Heart left ventricle (tissue), 16 donors: ENCODE measurements at regions not wholly inside any gene's neighbourhood (a gene's known extent, or its start where the extent isn't known, plus 50 kb on each side); places are given as distances from the start of the nearest gene placed in this dataset.

ENCODE experiments used
- ATAC-seq, 4 donors: fragments of 200-7000 bp; cut with Tn5 transposase; one replicate each; pipeline ENCODE4 v1.9.1; 2020 to 2022; ENCODE audit warnings: moderate library complexity in 4 of 4, mild to moderate bottlenecking in 3 of 4, moderate number of reproducible peaks in 1 of 4
- DNase-seq, 5 donors: peaks; one replicate each; pipeline ENCODE4 v3.0.0-alpha.2; 2020
- H3K27ac ChIP-seq, 12 donors: fragments of 200-600 bp; sonication (generic) in 4 of 12; one replicate each; pipeline versions ENCODE4 v1.5.0 to v1.8.0; 2016 to 2022; ENCODE audit warnings: mild to moderate bottlenecking in 2 of 12
- H3K27me3 ChIP-seq, 9 donors: fragments of 200-600 bp; sonication (generic) in 2 of 9; one replicate each; pipeline versions ENCODE4 v1.5.1 to v1.8.0; 2016 to 2022; ENCODE audit warnings: mild to moderate bottlenecking in 3 of 9
- H3K36me3 ChIP-seq, 9 donors: fragments of 200-600 bp; sonication (generic) in 2 of 9; one replicate each; pipeline versions ENCODE4 v1.5.0 to v1.8.0; 2018 to 2022; ENCODE audit warnings: mild to moderate bottlenecking in 2 of 9
- H3K4me1 ChIP-seq, 12 donors: fragments of 200-600 bp; sonication (generic) in 4 of 12; one replicate each; pipeline versions ENCODE4 v1.5.0 to v1.8.0; 2016 to 2022; ENCODE audit warnings: mild to moderate bottlenecking in 3 of 12
- H3K4me3 ChIP-seq, 12 donors: fragments of 200-600 bp; sonication (generic) in 4 of 12; one replicate each; pipeline versions ENCODE4 v1.5.0 to v1.8.0; 2017 to 2022; ENCODE audit warnings: mild to moderate bottlenecking in 9 of 12, moderate library complexity in 4 of 12
- H3K9me3 ChIP-seq, 12 donors: fragments of 200-600 bp; sonication (generic) in 4 of 12; one replicate each; pipeline versions ENCODE4 v1.5.0 to v1.8.0; 2016 to 2022; ENCODE audit warnings: mild to moderate bottlenecking in 1 of 12
- POLR2A ChIP-seq, 2 donors: fragments of 450-650 bp; IDR thresholded peaks; one replicate each; pipeline ENCODE4 v1.6.1; 2017; ENCODE audit warnings: antibody characterized with exemption in 2 of 2, mild to moderate bottlenecking in 2 of 2, moderate library complexity in 2 of 2
- WGBS, 4 donors: extraction: QIAGEN DNeasy Blood & Tissue Kit in 2 of 4; methylation state at CpG; one replicate each; pipeline versions ENCODE4 v1.1.5 to v1.1.7; 2013 to 2018; 5-methylcytosine and 5-hydroxymethylcytosine counted together
- intact Hi-C, 10 donors: fragments of 100-400 bp; cut with DNase I; formaldehyde crosslinking; loops; one replicate each; pipeline versions ENCODE4 v1.11.1 to v1.14.2; 2022
- TF ChIP-seq, protein P1 (sequence below), 12 donors: fragments of 200-600 bp; sonication (generic) in 4 of 12; IDR thresholded peaks; one replicate each; pipeline versions ENCODE4 v1.5.0 to v1.8.0; 2018 to 2022; ENCODE audit warnings: antibody characterized with exemption in 12 of 12, mild to moderate bottlenecking in 5 of 12
- donor health status: ischemic (EF 13 %, LVEDD 7.1; RV severe dilation, severe dysfunction).
- donor health status: healthy with polysubstance abuse.
- donor health status: DM: no; HTN: yes; CAD: no.
- donor health status: DM: no; HTN: no; CAD: no.
- donor health status: ischemic (EF 25% LVEDD 6.9; RV normal size, moderate dysfunction).
- donor health status: ischemic (EF 25% LVEDD 5.7; RV mildly dilated, moderate dysfunction).
- donor health status: healthy.
- donor health status: DM: yes; HTN: yes; CAD: no.
- donor health status: ischemic (EF 35%, LVEDD 5.7; RV mildly dilated, moderate dysfunction).
- donor health status: nonischemic (EF 11% LVEDD 7.7; RV severe dilation, severe dysfunction).
- donor health status: DM: yes; HTN: yes; CAD: no.
- donor health status: PGD.
- donor health status: ischemic (EF 29% LVEDD 5.4; RV normal size, mild dysfunction).
- donor health status: nonischemic (EF 23%, LVEDD 6.1; RV moderate dilation, normal function).

DNA sequence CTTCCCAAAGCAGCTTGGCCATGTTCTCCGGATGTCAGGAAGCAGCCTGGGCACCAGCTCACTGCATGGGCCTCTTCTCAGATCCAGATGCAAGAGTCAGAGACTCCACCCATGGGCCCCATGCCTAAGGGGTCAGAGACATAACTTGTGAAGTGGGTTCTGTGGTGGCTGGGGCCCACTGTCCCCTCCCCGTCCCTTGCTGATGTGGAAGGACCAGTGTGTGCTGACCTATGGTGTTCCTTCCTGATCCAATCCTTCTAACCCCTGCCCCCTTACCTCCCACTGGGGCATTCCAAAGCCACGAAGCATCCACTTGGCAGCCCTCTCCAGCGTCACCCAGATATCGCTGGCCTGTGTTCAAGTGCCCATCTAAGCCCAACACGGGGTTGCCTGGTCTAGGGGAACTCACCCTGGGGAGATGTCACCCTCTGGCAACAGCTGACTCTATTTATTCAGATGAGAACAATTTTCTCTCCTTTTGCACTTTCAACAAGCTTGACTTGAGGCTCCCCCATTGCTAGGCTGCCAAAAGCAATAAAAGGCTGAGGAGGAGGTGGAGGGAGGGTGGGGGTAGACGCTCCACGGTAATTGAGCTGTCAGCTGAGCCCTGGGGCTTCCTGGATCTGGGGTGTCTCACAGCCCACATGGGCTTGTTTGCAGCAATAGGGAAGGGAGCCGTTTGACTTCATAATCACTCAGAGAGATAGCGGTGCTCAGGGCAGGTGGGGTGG lies 158.5 kb downstream of the ADAMTS15 start:
- H3K4me1 ChIP-seq, result peaks cover 0 to 58% (median 27%) of the 10 kb centered on the region in 12 donors
- peak in 1 of 5 donors; percentile 70 for DNase-seq
- WGBS, 4 donors, result 49 to 54% (median 52%) methylated on average over 10 of the region's 10 CpGs
- H3K27me3 ChIP-seq, result no peaks in the 10 kb centered on the region
- intact Hi-C loops, result loop anchor here in 1 of 10 donors (10.0 kb wide), 1 partner anchor 152 kb away; no protein-coding TSS in a partner anchor
- ATAC-seq, result peak in 3 of 4 donors; percentile 6 to 35 (median 7)
- no peaks in the 10 kb centered on the region for H3K36me3 ChIP-seq
- H3K27ac ChIP-seq, result peak overlapping the region in 8 of 12 donors; percentile 7 to 76 (median 42)
- TF ChIP-seq, protein P1, sequence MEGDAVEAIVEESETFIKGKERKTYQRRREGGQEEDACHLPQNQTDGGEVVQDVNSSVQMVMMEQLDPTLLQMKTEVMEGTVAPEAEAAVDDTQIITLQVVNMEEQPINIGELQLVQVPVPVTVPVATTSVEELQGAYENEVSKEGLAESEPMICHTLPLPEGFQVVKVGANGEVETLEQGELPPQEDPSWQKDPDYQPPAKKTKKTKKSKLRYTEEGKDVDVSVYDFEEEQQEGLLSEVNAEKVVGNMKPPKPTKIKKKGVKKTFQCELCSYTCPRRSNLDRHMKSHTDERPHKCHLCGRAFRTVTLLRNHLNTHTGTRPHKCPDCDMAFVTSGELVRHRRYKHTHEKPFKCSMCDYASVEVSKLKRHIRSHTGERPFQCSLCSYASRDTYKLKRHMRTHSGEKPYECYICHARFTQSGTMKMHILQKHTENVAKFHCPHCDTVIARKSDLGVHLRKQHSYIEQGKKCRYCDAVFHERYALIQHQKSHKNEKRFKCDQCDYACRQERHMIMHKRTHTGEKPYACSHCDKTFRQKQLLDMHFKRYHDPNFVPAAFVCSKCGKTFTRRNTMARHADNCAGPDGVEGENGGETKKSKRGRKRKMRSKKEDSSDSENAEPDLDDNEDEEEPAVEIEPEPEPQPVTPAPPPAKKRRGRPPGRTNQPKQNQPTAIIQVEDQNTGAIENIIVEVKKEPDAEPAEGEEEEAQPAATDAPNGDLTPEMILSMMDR (IDR thresholded peaks at IDR 0.05), result no peak
- TF ChIP-seq POLR2A (IDR thresholded peaks at IDR 0.05), result no peak
- no peak overlapping the region for H3K4me3 ChIP-seq
- H3K9me3 ChIP-seq, result no peaks in the 10 kb centered on the region

DNA sequence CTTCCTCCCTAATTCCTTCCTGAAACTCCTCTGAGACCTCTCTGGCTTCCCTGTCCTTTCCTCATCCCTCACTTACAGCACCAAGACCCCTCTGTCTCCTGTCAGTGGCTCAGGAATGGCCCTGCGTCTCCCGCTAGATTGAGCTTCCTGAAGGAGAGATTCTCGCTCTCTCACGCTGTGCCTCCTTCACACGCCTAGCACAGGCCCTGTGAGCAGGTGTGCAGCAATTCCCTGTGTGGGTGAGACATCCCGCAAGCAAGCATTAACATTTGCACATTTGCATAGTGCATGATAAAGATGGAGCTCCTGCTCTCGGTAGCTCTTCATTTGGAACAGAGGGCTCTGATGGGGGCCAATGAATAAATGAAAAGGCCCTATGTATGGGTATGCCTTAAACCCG lies 159.8 kb downstream of the ADAMTS15 start:
- H3K27ac ChIP-seq, result peak overlapping the region in 7 of 12 donors; percentile 72 to 89 (median 81)

DNA sequence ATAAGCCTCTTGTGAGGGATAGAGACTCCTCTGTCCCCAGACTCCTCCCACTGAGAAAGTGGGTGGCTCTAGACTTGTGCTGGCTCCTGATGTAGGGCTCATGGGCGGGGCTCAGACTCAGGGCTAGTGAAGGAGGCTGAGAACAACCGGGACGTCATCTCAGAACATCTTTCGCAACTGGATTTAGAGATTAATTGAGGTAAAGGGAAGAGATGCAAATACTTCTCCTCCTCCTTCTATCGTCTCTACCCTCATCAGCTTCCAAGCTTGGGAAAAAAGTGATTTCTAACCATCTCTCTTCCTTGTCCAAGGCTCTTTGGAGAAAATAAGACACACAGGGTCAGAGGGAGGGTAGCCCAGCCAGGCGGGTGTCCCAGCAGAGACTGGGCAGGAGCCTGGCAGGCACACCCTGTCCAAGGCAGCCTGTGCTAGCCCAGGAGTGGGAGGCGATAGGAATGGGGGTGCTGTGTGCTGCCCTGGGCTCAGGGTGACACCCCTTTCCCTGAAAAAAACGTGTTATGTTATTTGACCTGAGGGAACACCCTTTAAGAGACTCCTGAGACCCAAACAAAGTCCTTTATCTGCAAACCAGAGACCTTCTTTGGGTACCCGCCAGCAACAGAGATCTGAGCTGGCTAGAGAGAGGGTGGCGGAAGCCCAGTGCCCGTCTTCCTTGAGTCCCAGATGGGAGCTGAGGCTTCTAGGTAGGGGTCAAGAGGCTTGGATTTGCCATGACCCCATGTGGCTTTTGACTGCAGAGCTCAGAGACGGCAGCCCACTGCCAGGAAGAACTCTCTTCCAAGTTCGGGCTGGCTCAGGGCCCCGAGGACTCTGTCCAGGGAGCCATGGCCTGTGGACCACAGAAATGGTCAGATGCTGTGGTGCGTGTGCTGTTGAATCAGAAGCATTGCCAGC lies 160.9 kb downstream of the ADAMTS15 start:
- peak overlapping the region; percentile 71 to 90 (median 82) for H3K27ac ChIP-seq
- no peaks in the 10 kb centered on the region for H3K9me3 ChIP-seq
- DNase-seq (peak; percentile 74 to 91 (median 80)), ATAC-seq (peak; percentile 75 to 88 (median 85))
- no peaks in the 10 kb centered on the region for H3K36me3 ChIP-seq
- intact Hi-C loops, result loop anchor here in 2 of 10 donors (5.0 to 10.0 kb wide), 2 partner anchors 38 to 155 kb away; no protein-coding TSS in a partner anchor
- no peaks in the 10 kb centered on the region for H3K27me3 ChIP-seq
- H3K4me3 ChIP-seq, result no peak overlapping the region
- 51 to 60% (median 55%) methylated on average over 14 to 15 of the region's 15 CpGs for whole genome bisulfite sequencing, 4 donors
- H3K4me1 ChIP-seq, result peaks cover 0 to 69% (median 36%) of the 10 kb centered on the region in 12 donors
- TF ChIP-seq, protein P1 (IDR thresholded peaks at IDR 0.05), result no peak
- no peak for TF ChIP-seq POLR2A (IDR thresholded peaks at IDR 0.05)

More for the DNA sequence above, 159.8 kb downstream of the ADAMTS15 start:
- TF ChIP-seq, protein P1 (IDR thresholded peaks at IDR 0.05), result no peak
- no peak for TF ChIP-seq POLR2A (IDR thresholded peaks at IDR 0.05)
- 90 to 96% (median 94%) methylated on average over 8 of the region's 8 CpGs for WGBS, 4 donors
- no peak overlapping the region for H3K4me3 ChIP-seq
- peaks cover 0 to 69% (median 34%) of the 10 kb centered on the region in 12 donors for H3K4me1 ChIP-seq
- ATAC-seq (no peak), DNase-seq (no peak)
- H3K36me3 ChIP-seq, result no peaks in the 10 kb centered on the region
- no peaks in the 10 kb centered on the region for H3K9me3 ChIP-seq
- intact Hi-C loops, result loop anchor here in 1 of 10 donors (10.0 kb wide), 1 partner anchor 153 kb away; no protein-coding TSS in a partner anchor
- H3K27me3 ChIP-seq, result no peaks in the 10 kb centered on the region
